ENCODE measurements at regions not wholly inside any gene's neighbourhood (a gene's known extent, or its start where the extent isn't known, plus 50 kb on each side); places are given as distances from the start of the nearest gene placed in this dataset.
"Not testable (repeated sequence)": the region's sequence is repeated elsewhere in the genome, so short reads cannot be mapped to it uniquely, and the experiment has no call there.

- Mint-ChIP-seq H3K36me3 (ENCODE audit: insufficient read depth, unreplicated experiment) (no peaks in the 10 kb centered on the region), H3K4me3 (ENCODE audit: low read depth, unreplicated experiment) (no peak overlapping the region), H3K27ac (ENCODE audit: unreplicated experiment) (no peak overlapping the region), H3K9me3 (ENCODE audit: low read depth, unreplicated experiment) (no peaks in the 10 kb centered on the region), H3K4me1 (ENCODE audit: low read depth, unreplicated experiment) (no peaks in the 10 kb centered on the region), H3K27me3 (ENCODE audit: unreplicated experiment) (no peaks in the 10 kb centered on the region)
- intact Hi-C loops (cut with micrococcal nuclease; ENCODE audit: unreplicated experiment) = no loop called here
- no TSS peak for BruUV-seq (replicated peaks)
- CTCF ChIA-PET = no interaction called here
- no peak for DNase-seq
- no peak for TF ChIP-seq CTCF (IDR thresholded peaks at IDR 0.05; ENCODE audit: unreplicated experiment)
Measured at GRCh38 chr6:76837564-76837963, 625.7 kb downstream of the HTR1B start.

GRCh38 chr6:76835695-76836094 is 627.6 kb downstream of the HTR1B start:
- TF ChIP-seq CTCF (IDR thresholded peaks at IDR 0.05; ENCODE audit: unreplicated experiment) = no peak
- no TSS peak for BruUV-seq (replicated peaks)
- Mint-ChIP-seq H3K9me3 (ENCODE audit: low read depth, unreplicated experiment) (no peaks in the 10 kb centered on the region), H3K27me3 (ENCODE audit: unreplicated experiment) (no peaks in the 10 kb centered on the region), H3K4me3 (ENCODE audit: low read depth, unreplicated experiment) (no peak overlapping the region), H3K27ac (ENCODE audit: unreplicated experiment) (no peak overlapping the region), H3K36me3 (ENCODE audit: insufficient read depth, unreplicated experiment) (no peaks in the 10 kb centered on the region), H3K4me1 (ENCODE audit: low read depth, unreplicated experiment) (no peaks in the 10 kb centered on the region)
- DNase-seq = no peak
- intact Hi-C loops (cut with micrococcal nuclease; ENCODE audit: unreplicated experiment) = no loop called here
- CTCF ChIA-PET = no interaction called here

- Mint-ChIP-seq H3K27ac (ENCODE audit: unreplicated experiment) (no peak overlapping the region), H3K9me3 (ENCODE audit: low read depth, unreplicated experiment) (no peaks in the 10 kb centered on the region), H3K4me3 (ENCODE audit: low read depth, unreplicated experiment) (no peak overlapping the region), H3K27me3 (ENCODE audit: unreplicated experiment) (no peaks in the 10 kb centered on the region), H3K4me1 (ENCODE audit: low read depth, unreplicated experiment) (no peaks in the 10 kb centered on the region), H3K36me3 (ENCODE audit: insufficient read depth, unreplicated experiment) (no peaks in the 10 kb centered on the region)
- CTCF ChIA-PET = no interaction called here
- no TSS peak for BruUV-seq (replicated peaks)
- no peak for TF ChIP-seq CTCF (IDR thresholded peaks at IDR 0.05; ENCODE audit: unreplicated experiment)
- DNase-seq = no peak
- intact Hi-C loops (cut with micrococcal nuclease; ENCODE audit: unreplicated experiment) = no loop called here
Measured at GRCh38 chr6:76835293-76835692, 628.0 kb downstream of the HTR1B start.

GRCh38 chr6:76834399-76834798 is 628.9 kb downstream of the HTR1B start:
- DNase-seq = no peak
- Mint-ChIP-seq H3K4me3 (ENCODE audit: low read depth, unreplicated experiment) (no peak overlapping the region), H3K36me3 (ENCODE audit: insufficient read depth, unreplicated experiment) (no peaks in the 10 kb centered on the region), H3K27me3 (ENCODE audit: unreplicated experiment) (no peaks in the 10 kb centered on the region), H3K27ac (ENCODE audit: unreplicated experiment) (no peak overlapping the region), H3K9me3 (ENCODE audit: low read depth, unreplicated experiment) (no peaks in the 10 kb centered on the region), H3K4me1 (ENCODE audit: low read depth, unreplicated experiment) (no peaks in the 10 kb centered on the region)
- TF ChIP-seq CTCF (IDR thresholded peaks at IDR 0.05; ENCODE audit: unreplicated experiment) = no peak
- intact Hi-C loops (cut with micrococcal nuclease; ENCODE audit: unreplicated experiment) = no loop called here
- BruUV-seq (replicated peaks) = no TSS peak
- CTCF ChIA-PET = no interaction called here

GRCh38 chr6:76831299-76831698 is 632.0 kb downstream of the HTR1B start:
- Mint-ChIP-seq H3K4me1 (ENCODE audit: low read depth, unreplicated experiment) (no peaks in the 10 kb centered on the region), H3K9me3 (ENCODE audit: low read depth, unreplicated experiment) (peaks cover 2% of the 10 kb centered on the region), H3K36me3 (ENCODE audit: insufficient read depth, unreplicated experiment) (no peaks in the 10 kb centered on the region), H3K27ac (ENCODE audit: unreplicated experiment) (no peak overlapping the region), H3K27me3 (ENCODE audit: unreplicated experiment) (no peaks in the 10 kb centered on the region), H3K4me3 (ENCODE audit: low read depth, unreplicated experiment) (no peak overlapping the region)
- CTCF ChIA-PET = no interaction called here
- DNase-seq = no peak
- no TSS peak for BruUV-seq (replicated peaks)
- TF ChIP-seq CTCF (IDR thresholded peaks at IDR 0.05; ENCODE audit: unreplicated experiment) = no peak
- intact Hi-C loops (cut with micrococcal nuclease; ENCODE audit: unreplicated experiment) = no loop called here

- intact Hi-C loops (cut with micrococcal nuclease; ENCODE audit: unreplicated experiment) = not testable (repeated sequence)
Measured at GRCh38 chr6:76823578-76823977, 639.7 kb downstream of the HTR1B start.

More at GRCh38 chr6:76823578-76823977, 639.7 kb downstream of the HTR1B start:
- DNase-seq; CTCF ChIA-PET; H3K9me3 Mint-ChIP-seq (ENCODE audit: low read depth, unreplicated experiment); H3K27ac Mint-ChIP-seq (ENCODE audit: unreplicated experiment); H3K36me3 Mint-ChIP-seq (ENCODE audit: insufficient read depth, unreplicated experiment); BruUV-seq (replicated peaks); H3K27me3 Mint-ChIP-seq (ENCODE audit: unreplicated experiment); H3K4me1 Mint-ChIP-seq (ENCODE audit: low read depth, unreplicated experiment); H3K4me3 Mint-ChIP-seq (ENCODE audit: low read depth, unreplicated experiment): not testable (repeated sequence)

Measured in Calu3 (cell line).